PFSK-1 (cell line): ENCODE measurements at regions not wholly inside any gene's neighbourhood (a gene's known extent, or its start where the extent isn't known, plus 50 kb on each side); places are given as distances from the start of the nearest gene placed in this dataset.

ENCODE experiments used
- FOXP2 ChIP-seq: optimal IDR thresholded peaks from 2 replicates; pipeline ENCODE3; 2011; ENCODE audit warnings: borderline replicate concordance, control low read depth, inconsistent platforms; ENCODE audit not compliant: insufficient read depth; ENCODE audit errors: extremely low read length, extremely low read depth
- POLR2AphosphoS5 ChIP-seq: IDR thresholded peaks from 2 replicates; pipeline ENCODE4 v1.6.1; 2012; ENCODE audit warnings: low read depth, mild to moderate bottlenecking, control low read depth, low read length, moderate library complexity
- SIN3A ChIP-seq: IDR thresholded peaks from 2 replicates; pipeline ENCODE4 v1.6.1; 2012; ENCODE audit warnings: mild to moderate bottlenecking, low read length, moderate library complexity, borderline replicate concordance; ENCODE audit not compliant: insufficient read depth
- TAF1 ChIP-seq: IDR thresholded peaks from 2 replicates; pipeline ENCODE4 v1.6.1; 2012; ENCODE audit warnings: low read length, control low read depth, borderline replicate concordance; ENCODE audit not compliant: insufficient read depth
- TF ChIP-seq, protein P1 (sequence below), 2 experiments: IDR thresholded peaks; 2 replicates each; pipeline versions ENCODE4 v1.6.1 to v1.8.0; 2011 to 2012; ENCODE audit warnings: low read depth in 2 of 2, low read length in 2 of 2, control low read depth in 1 of 2, inconsistent platforms in 1 of 2, mild to moderate bottlenecking in 1 of 2, moderate library complexity in 1 of 2; ENCODE audit not compliant: insufficient read depth in 1 of 2

DNA sequence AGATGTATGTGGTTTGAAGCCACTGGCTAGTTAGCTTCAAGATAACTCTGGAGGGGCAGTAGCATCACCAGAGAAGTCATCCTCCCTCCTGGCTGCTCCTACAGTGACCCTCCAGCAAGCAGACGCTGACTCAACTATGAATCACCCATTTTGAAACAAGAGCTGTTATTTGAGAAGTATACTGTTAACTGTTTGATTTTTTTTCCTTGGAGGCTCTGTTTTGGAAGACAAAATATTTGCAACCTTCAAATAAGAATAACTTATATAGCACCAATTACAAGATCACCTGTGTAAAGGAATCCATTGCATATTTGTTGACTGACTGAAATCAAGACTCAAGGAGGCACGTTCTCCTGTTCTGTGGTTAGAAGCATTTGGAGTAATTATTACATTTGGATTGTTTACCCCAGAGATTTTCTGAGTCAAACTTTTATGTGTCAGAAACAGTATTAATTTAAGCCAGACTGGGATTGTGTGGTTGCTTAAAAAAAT, 313.8 kb downstream of the MTX2 start:
- TF ChIP-seq TAF1: peak; percentile 23; the same call in 1 of the 2 replicates
- no peak for TF ChIP-seq POLR2AphosphoS5
- no peak for TF ChIP-seq SIN3A
- TF ChIP-seq, protein P1, sequence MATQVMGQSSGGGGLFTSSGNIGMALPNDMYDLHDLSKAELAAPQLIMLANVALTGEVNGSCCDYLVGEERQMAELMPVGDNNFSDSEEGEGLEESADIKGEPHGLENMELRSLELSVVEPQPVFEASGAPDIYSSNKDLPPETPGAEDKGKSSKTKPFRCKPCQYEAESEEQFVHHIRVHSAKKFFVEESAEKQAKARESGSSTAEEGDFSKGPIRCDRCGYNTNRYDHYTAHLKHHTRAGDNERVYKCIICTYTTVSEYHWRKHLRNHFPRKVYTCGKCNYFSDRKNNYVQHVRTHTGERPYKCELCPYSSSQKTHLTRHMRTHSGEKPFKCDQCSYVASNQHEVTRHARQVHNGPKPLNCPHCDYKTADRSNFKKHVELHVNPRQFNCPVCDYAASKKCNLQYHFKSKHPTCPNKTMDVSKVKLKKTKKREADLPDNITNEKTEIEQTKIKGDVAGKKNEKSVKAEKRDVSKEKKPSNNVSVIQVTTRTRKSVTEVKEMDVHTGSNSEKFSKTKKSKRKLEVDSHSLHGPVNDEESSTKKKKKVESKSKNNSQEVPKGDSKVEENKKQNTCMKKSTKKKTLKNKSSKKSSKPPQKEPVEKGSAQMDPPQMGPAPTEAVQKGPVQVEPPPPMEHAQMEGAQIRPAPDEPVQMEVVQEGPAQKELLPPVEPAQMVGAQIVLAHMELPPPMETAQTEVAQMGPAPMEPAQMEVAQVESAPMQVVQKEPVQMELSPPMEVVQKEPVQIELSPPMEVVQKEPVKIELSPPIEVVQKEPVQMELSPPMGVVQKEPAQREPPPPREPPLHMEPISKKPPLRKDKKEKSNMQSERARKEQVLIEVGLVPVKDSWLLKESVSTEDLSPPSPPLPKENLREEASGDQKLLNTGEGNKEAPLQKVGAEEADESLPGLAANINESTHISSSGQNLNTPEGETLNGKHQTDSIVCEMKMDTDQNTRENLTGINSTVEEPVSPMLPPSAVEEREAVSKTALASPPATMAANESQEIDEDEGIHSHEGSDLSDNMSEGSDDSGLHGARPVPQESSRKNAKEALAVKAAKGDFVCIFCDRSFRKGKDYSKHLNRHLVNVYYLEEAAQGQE (IDR thresholded peaks at IDR 0.05; ENCODE audit: insufficient read depth in 1 of 2, low read depth in 2 of 2, low read length in 2 of 2): no peak
- peak; percentile 30 for TF ChIP-seq FOXP2
